ENCODE measurements at regions not wholly inside any gene's neighbourhood (a gene's known extent, or its start where the extent isn't known, plus 50 kb on each side); places are given as distances from the start of the nearest gene placed in this dataset.

DNA sequence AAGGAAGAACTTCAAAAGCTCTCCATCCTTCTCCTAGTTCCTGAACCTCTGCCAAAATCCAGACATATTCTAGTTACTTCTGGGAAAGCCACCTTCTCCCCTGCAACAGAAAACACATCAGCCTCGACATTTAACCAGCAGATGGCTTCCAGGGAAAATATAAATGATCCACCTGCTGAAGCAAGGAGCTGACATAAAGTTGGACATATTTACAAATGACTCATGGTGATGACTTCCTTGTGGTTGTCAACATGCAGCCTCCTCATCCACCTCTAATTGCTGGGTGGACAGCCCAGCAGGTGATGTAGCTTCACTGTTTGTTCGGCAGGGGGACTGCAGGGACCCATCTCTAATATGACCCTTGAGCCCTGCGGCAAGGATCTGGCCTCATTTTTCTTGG lies 266.0 kb downstream of the C7orf25 start:
- ATAC-seq (0 out of 3 replicates have a peak, but pooled peaks have one; percentile 33), DNase-seq (ENCODE audit: extremely low read depth in 1 of 4, low spot score in 3 of 4) (no peak), FAIRE-seq (no peak)
- H3K4me2 ChIP-seq (ENCODE audit: insufficient read depth, low read length) = no peak overlapping the region
- no peak overlapping the region for H3K4me3 ChIP-seq
- in situ Hi-C loops (cut with MboI) (no loop called here), intact Hi-C loops (cut with micrococcal nuclease) (no loop called here)
- H3K9me1 ChIP-seq (ENCODE audit: control insufficient read depth, insufficient read depth, low read length) = no peaks in the 10 kb centered on the region
- POLR2A ChIA-PET = no interaction called here
- TF ChIP-seq ILK (tag; IDR thresholded peaks at IDR 0.05; ENCODE audit: borderline replicate concordance, low read depth) (no peak), KDM4B (IDR thresholded peaks at IDR 0.05; ENCODE audit: borderline replicate concordance in 2 of 2, low read depth in 1 of 2) (no peak), RUNX1 (IDR thresholded peaks at IDR 0.05; ENCODE audit: low read depth) (no peak), SMARCA5 (IDR thresholded peaks at IDR 0.05) (no peak), GABPB1 (CRISPR knock-in tag; IDR thresholded peaks at IDR 0.05) (no peak), TOE1 (IDR thresholded peaks at IDR 0.05; ENCODE audit: borderline replicate concordance) (no peak), TOE1 (CRISPR knock-in tag; IDR thresholded peaks at IDR 0.05; ENCODE audit: borderline replicate concordance, low read depth) (no peak), ETS2 (tag; IDR thresholded peaks at IDR 0.05; ENCODE audit: borderline replicate concordance, poor library complexity, severe bottlenecking) (no peak), SREBF1 (IDR thresholded peaks at IDR 0.05; ENCODE audit: borderline replicate concordance, low read depth, low read length) (no peak), BDP1 (IDR thresholded peaks at IDR 0.05; ENCODE audit: insufficient read depth, insufficient read length) (no peak), FOXM1 (IDR thresholded peaks at IDR 0.05; ENCODE audit: low read depth) (no peak), FOXM1 (CRISPR knock-in tag; IDR thresholded peaks at IDR 0.05; ENCODE audit: low read depth) (no peak), HMGN3 (IDR thresholded peaks at IDR 0.05; ENCODE audit: borderline replicate concordance, extremely low read depth, insufficient read length, low read depth, low read length) (no peak), TCF3 (CRISPR knock-in tag; IDR thresholded peaks at IDR 0.05) (no peak), SRSF9 (IDR thresholded peaks at IDR 0.05; ENCODE audit: borderline replicate concordance, low read depth, low read length) (no peak), ZNF561 (CRISPR knock-in tag; conservative IDR thresholded peaks at IDR 0.05) (no peak), ZBED1 (IDR thresholded peaks at IDR 0.05) (no peak)
- TF ChIP-seq, protein P1, sequence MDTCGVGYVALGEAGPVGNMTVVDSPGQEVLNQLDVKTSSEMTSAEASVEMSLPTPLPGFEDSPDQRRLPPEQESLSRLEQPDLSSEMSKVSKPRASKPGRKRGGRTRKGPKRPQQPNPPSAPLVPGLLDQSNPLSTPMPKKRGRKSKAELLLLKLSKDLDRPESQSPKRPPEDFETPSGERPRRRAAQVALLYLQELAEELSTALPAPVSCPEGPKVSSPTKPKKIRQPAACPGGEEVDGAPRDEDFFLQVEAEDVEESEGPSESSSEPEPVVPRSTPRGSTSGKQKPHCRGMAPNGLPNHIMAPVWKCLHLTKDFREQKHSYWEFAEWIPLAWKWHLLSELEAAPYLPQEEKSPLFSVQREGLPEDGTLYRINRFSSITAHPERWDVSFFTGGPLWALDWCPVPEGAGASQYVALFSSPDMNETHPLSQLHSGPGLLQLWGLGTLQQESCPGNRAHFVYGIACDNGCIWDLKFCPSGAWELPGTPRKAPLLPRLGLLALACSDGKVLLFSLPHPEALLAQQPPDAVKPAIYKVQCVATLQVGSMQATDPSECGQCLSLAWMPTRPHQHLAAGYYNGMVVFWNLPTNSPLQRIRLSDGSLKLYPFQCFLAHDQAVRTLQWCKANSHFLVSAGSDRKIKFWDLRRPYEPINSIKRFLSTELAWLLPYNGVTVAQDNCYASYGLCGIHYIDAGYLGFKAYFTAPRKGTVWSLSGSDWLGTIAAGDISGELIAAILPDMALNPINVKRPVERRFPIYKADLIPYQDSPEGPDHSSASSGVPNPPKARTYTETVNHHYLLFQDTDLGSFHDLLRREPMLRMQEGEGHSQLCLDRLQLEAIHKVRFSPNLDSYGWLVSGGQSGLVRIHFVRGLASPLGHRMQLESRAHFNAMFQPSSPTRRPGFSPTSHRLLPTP (IDR thresholded peaks at IDR 0.05; ENCODE audit: borderline replicate concordance, extremely low read depth, insufficient read length) = no peak
- TF ChIP-seq, protein P2, sequence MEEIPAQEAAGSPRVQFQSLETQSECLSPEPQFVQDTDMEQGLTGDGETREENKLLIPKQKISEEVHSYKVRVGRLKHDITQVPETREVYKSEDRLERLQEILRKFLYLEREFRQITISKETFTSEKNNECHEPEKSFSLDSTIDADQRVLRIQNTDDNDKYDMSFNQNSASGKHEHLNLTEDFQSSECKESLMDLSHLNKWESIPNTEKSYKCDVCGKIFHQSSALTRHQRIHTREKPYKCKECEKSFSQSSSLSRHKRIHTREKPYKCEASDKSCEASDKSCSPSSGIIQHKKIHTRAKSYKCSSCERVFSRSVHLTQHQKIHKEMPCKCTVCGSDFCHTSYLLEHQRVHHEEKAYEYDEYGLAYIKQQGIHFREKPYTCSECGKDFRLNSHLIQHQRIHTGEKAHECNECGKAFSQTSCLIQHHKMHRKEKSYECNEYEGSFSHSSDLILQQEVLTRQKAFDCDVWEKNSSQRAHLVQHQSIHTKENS (CRISPR knock-in tag; IDR thresholded peaks at IDR 0.05) = no peak
- TF ChIP-seq, protein P3, sequence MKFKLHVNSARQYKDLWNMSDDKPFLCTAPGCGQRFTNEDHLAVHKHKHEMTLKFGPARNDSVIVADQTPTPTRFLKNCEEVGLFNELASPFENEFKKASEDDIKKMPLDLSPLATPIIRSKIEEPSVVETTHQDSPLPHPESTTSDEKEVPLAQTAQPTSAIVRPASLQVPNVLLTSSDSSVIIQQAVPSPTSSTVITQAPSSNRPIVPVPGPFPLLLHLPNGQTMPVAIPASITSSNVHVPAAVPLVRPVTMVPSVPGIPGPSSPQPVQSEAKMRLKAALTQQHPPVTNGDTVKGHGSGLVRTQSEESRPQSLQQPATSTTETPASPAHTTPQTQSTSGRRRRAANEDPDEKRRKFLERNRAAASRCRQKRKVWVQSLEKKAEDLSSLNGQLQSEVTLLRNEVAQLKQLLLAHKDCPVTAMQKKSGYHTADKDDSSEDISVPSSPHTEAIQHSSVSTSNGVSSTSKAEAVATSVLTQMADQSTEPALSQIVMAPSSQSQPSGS (CRISPR knock-in tag; IDR thresholded peaks at IDR 0.05) = no peak
- no peak overlapping the region for H2AFZ ChIP-seq (ENCODE audit: low read depth, low read length)
- H3K9ac ChIP-seq (ENCODE audit: insufficient read depth in 1 of 2, low read depth in 2 of 2, low read length in 2 of 2) = no peak overlapping the region
- CTCF ChIA-PET (ENCODE audit: low intra/inter-chr PET ratio) = no interaction called here
- no peaks in the 10 kb centered on the region for H3K27me3 ChIP-seq (ENCODE audit: control insufficient read depth in 2 of 2, insufficient read depth in 2 of 2, low read length in 2 of 2)
- 2% methylated on average over 3 of the region's 3 CpGs for WGBS (ENCODE audit: insufficient coverage, low coverage, missing lambda C conversion rate)
- H3K9me3 ChIP-seq (replicated peaks; ENCODE audit: control insufficient read depth, insufficient read depth, low read depth, low read length) = no peaks in the 10 kb centered on the region
- H3K79me2 ChIP-seq (ENCODE audit: control insufficient read depth, insufficient read depth, low read length) = no peaks in the 10 kb centered on the region
- H3K4me1 ChIP-seq (replicated peaks in 1 of 2; ENCODE audit: control insufficient read depth in 2 of 2, insufficient read depth in 2 of 2, low read length in 2 of 2) = no peaks in the 10 kb centered on the region
- no TSS peak for BruUV-seq (replicated peaks)
- H3K27ac ChIP-seq (ENCODE audit: extremely low read depth, low read depth, low read length) = no peak overlapping the region
- H4K20me1 ChIP-seq (replicated peaks; ENCODE audit: control insufficient read depth, insufficient read depth, low read length) = no peaks in the 10 kb centered on the region
- H3K36me3 ChIP-seq (ENCODE audit: control insufficient read depth, insufficient read depth, low read length) = no peaks in the 10 kb centered on the region

All from K562 (cell line).